ENCODE measurements at regions not wholly inside any gene's neighbourhood (a gene's known extent, or its start where the extent isn't known, plus 50 kb on each side); places are given as distances from the start of the nearest gene placed in this dataset.

DNA sequence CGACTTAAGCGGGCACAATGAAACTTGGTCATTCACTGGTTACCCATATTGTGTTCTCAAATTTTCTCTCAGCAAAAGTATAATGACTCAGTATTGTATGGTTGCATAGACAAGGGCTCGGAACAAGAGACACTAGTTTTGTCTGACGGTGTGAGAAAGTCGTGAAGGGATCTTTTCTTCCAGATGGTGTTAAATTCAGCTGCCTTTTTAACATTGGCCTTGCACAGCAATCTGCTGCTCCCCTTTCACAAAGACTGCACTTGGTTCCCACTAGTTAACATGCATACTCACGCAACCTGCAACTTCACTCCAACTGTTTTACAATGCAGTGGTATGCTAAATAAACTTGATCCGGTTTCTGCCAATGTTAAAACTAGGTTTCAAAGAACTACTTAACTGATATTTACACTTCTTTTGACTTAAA lies 219.2 kb downstream of the MEF2C start:
- TF ChIP-seq, protein P1, sequence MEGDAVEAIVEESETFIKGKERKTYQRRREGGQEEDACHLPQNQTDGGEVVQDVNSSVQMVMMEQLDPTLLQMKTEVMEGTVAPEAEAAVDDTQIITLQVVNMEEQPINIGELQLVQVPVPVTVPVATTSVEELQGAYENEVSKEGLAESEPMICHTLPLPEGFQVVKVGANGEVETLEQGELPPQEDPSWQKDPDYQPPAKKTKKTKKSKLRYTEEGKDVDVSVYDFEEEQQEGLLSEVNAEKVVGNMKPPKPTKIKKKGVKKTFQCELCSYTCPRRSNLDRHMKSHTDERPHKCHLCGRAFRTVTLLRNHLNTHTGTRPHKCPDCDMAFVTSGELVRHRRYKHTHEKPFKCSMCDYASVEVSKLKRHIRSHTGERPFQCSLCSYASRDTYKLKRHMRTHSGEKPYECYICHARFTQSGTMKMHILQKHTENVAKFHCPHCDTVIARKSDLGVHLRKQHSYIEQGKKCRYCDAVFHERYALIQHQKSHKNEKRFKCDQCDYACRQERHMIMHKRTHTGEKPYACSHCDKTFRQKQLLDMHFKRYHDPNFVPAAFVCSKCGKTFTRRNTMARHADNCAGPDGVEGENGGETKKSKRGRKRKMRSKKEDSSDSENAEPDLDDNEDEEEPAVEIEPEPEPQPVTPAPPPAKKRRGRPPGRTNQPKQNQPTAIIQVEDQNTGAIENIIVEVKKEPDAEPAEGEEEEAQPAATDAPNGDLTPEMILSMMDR (IDR thresholded peaks at IDR 0.05; ENCODE audit: borderline replicate concordance, extremely low read depth, low read length, poor library complexity, severe bottlenecking): no peak
- no peak for TF ChIP-seq EZH2 (IDR thresholded peaks at IDR 0.05; ENCODE audit: borderline replicate concordance, low read depth, low read length, severe bottlenecking)

All from DND-41 (cell line).